ENCODE measurements at regions not wholly inside any gene's neighbourhood (a gene's known extent, or its start where the extent isn't known, plus 50 kb on each side); places are given as distances from the start of the nearest gene placed in this dataset.

GRCh38 chr13:107185889-107186288 is 618.0 kb upstream of the ARGLU1 start:
- peaks cover 2% of the 10 kb centered on the region for H3K27me3 Mint-ChIP-seq
- no peak for DNase-seq
- H3K4me3 Mint-ChIP-seq = no peak overlapping the region
- no peaks in the 10 kb centered on the region for H3K4me1 Mint-ChIP-seq (ENCODE audit: low read depth)
- ChIA-PET CTCF (no interaction called here), POLR2A (no interaction called here)
- no peak overlapping the region for H3K27ac Mint-ChIP-seq
- H3K9me3 Mint-ChIP-seq = peaks cover 3% of the 10 kb centered on the region
- intact Hi-C loops (cut with micrococcal nuclease) = no loop called here
- no peaks in the 10 kb centered on the region for H3K36me3 Mint-ChIP-seq

DNA sequence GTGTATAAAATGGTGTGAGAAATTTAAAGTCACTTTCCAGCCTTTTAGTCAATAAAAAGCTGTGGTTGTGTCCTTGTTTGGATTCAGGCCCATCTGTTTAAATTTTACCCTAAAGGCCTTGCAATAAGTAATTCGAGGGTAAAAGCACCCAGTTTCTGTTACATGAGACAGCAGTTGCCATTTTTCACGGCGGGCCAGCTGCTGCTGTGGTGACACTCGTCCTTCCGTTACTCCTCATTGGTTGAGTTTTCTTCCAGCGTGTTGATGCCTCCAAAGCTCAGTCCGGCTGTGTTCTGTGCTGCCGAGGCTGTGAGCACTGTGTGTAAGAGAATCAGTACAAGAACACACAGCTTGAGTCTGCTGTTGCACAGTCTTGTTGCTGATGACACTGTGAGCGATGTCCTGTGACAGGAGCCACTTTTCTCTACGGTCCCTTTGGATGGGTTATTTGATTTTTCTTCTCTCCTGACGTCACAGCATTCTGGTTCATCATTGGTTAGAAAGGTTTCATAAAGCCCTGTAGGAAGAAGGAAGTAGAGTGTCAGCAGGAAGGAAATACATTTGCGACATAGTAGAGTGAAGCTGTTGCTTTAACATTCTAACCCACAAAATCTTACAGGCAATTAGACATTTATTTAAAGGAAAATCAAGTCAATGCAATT is 602.5 kb upstream of the ARGLU1 start:
- DNase-seq = no peak
- Mint-ChIP-seq H3K9me3 (peaks cover 3% of the 10 kb centered on the region), H3K36me3 (no peaks in the 10 kb centered on the region), H3K4me1 (ENCODE audit: low read depth) (no peaks in the 10 kb centered on the region), H3K4me3 (no peak overlapping the region), H3K27me3 (no peaks in the 10 kb centered on the region), H3K27ac (no peak overlapping the region)
- ChIA-PET POLR2A (no interaction called here), CTCF (no interaction called here)
- intact Hi-C loops (cut with micrococcal nuclease) = no loop called here

DNA sequence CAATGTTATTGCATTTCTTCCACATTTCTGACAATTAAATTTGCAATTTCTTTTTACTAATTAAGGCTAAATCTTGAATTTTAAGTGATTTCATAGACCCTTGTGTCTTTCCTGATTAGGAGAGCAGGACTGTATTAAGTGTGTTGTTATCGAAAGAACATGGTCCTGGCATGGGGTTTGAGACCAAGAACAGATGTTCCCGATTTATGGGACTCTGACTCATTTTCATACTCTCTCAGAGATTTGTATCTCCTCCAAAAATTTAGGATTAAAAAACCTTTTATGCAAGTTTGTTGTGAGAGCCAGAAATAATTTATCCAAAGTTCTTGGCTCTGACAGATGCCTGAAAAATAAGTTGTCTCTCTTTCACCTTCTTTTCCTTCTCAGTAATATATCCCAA is 589.3 kb upstream of the ARGLU1 start:
- Mint-ChIP-seq H3K9me3 (no peaks in the 10 kb centered on the region), H3K27me3 (no peaks in the 10 kb centered on the region), H3K27ac (no peak overlapping the region), H3K4me3 (no peak overlapping the region), H3K4me1 (ENCODE audit: low read depth) (no peaks in the 10 kb centered on the region), H3K36me3 (no peaks in the 10 kb centered on the region)
- no peak for DNase-seq
- intact Hi-C loops (cut with micrococcal nuclease) = no loop called here
- CTCF ChIA-PET = no interaction called here
- POLR2A ChIA-PET = no interaction called here

GRCh38 chr13:107144432-107144831 is 576.5 kb upstream of the ARGLU1 start:
- Mint-ChIP-seq H3K4me1 (ENCODE audit: low read depth) (no peaks in the 10 kb centered on the region), H3K27ac (no peak overlapping the region), H3K4me3 (no peak overlapping the region), H3K9me3 (peaks cover 4% of the 10 kb centered on the region), H3K36me3 (no peaks in the 10 kb centered on the region), H3K27me3 (no peaks in the 10 kb centered on the region)
- no peak for DNase-seq
- ChIA-PET POLR2A (no interaction called here), CTCF (no interaction called here)
- intact Hi-C loops (cut with micrococcal nuclease) = no loop called here

- ChIA-PET POLR2A (no interaction called here), CTCF (no interaction called here)
- H3K9me3 Mint-ChIP-seq = peaks cover 1% of the 10 kb centered on the region
- DNase-seq = no peak
- no peak overlapping the region for H3K27ac Mint-ChIP-seq
- no peaks in the 10 kb centered on the region for H3K27me3 Mint-ChIP-seq
- H3K4me3 Mint-ChIP-seq = no peak overlapping the region
- intact Hi-C loops (cut with micrococcal nuclease) = no loop called here
- H3K4me1 Mint-ChIP-seq (ENCODE audit: low read depth) = no peaks in the 10 kb centered on the region
- H3K36me3 Mint-ChIP-seq = no peaks in the 10 kb centered on the region
Observed at GRCh38 chr13:107141767-107142166, 573.8 kb upstream of the ARGLU1 start.

- Mint-ChIP-seq H3K27ac (no peak overlapping the region), H3K9me3 (no peaks in the 10 kb centered on the region), H3K4me3 (no peak overlapping the region), H3K4me1 (ENCODE audit: low read depth) (no peaks in the 10 kb centered on the region), H3K27me3 (no peaks in the 10 kb centered on the region), H3K36me3 (no peaks in the 10 kb centered on the region)
- intact Hi-C loops (cut with micrococcal nuclease) = no loop called here
- no peak for DNase-seq
- ChIA-PET POLR2A (no interaction called here), CTCF (no interaction called here)
Observed at GRCh38 chr13:107139006-107139405, 571.1 kb upstream of the ARGLU1 start.

DNA sequence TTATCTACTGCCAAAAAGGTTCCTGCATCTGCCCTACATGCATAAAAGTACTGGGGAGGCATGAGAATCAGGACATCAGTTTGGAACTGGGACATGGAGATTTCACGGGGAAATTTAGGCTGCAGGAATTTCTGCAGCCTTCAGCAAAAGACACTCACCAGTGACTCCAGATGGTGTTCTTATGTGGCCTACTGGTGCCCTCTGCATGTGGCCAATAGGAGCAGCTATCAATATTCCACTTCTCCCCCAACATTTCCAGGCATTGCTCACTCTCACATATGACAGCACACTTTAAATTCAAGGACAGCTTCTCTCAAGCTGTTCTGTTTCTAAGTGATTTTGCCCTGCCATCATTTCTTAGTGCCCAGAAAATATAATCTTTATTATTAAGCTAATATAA is 570.5 kb upstream of the ARGLU1 start:
- H3K4me3 Mint-ChIP-seq = no peak overlapping the region
- intact Hi-C loops (cut with micrococcal nuclease) = no loop called here
- ChIA-PET CTCF (no interaction called here), POLR2A (no interaction called here)
- H3K27me3 Mint-ChIP-seq = no peaks in the 10 kb centered on the region
- no peak overlapping the region for H3K27ac Mint-ChIP-seq
- no peak for DNase-seq
- H3K36me3 Mint-ChIP-seq = no peaks in the 10 kb centered on the region
- no peaks in the 10 kb centered on the region for H3K9me3 Mint-ChIP-seq
- no peaks in the 10 kb centered on the region for H3K4me1 Mint-ChIP-seq (ENCODE audit: low read depth)

DNA sequence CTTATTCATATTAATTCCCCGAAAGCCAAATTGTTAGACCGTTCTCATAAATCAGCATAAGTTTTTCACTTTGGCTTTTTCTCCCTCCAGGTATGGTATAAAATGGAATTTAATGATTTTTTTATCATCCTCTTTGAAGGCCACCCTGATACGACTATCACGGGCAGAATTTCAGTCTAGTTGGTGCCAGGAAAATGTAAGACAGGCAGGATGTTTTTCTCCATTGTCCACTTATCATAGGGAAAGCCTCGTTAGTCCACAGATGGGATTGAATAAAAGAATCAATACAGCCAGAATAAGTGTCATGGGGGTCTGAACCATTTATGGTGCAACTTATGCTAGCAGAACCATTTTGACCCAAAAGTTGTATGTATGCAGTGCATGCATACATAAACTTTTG is 566.0 kb upstream of the ARGLU1 start:
- DNase-seq = no peak
- Mint-ChIP-seq H3K4me3 (no peak overlapping the region), H3K27ac (no peak overlapping the region), H3K36me3 (no peaks in the 10 kb centered on the region), H3K27me3 (no peaks in the 10 kb centered on the region), H3K4me1 (ENCODE audit: low read depth) (no peaks in the 10 kb centered on the region), H3K9me3 (peaks cover 3% of the 10 kb centered on the region)
- intact Hi-C loops (cut with micrococcal nuclease) = no loop called here
- POLR2A ChIA-PET = no interaction called here
- CTCF ChIA-PET = no interaction called here

DNA sequence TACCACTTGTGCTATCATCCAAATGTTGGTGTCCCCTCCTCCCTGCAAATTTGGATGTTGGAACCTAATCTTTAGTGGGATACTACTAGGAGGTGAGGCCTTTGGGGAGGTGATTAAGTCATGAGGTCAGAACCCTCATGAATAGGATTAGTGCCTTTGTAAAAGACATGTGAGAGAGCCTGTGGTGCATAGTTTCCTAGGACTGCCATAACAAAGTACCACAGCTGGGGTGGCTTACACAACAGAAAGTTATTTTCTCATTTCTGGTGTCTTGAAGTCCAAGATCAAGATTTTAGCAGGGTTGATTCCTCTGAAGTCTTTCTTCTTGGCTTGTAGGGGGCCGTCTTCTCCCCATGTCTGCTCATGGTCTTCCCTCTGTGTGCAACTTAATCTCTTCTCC is 562.6 kb upstream of the ARGLU1 start:
- Mint-ChIP-seq H3K9me3 (peaks cover 6% of the 10 kb centered on the region), H3K27me3 (no peaks in the 10 kb centered on the region), H3K36me3 (no peaks in the 10 kb centered on the region), H3K4me3 (no peak overlapping the region), H3K4me1 (ENCODE audit: low read depth) (no peaks in the 10 kb centered on the region), H3K27ac (no peak overlapping the region)
- intact Hi-C loops (cut with micrococcal nuclease) = no loop called here
- DNase-seq = no peak
- ChIA-PET POLR2A (no interaction called here), CTCF (interaction anchor here (0.7 kb wide), 1 partner anchor 35 kb away, joined by 3 read pairs; no protein-coding TSS in a partner anchor)

DNA sequence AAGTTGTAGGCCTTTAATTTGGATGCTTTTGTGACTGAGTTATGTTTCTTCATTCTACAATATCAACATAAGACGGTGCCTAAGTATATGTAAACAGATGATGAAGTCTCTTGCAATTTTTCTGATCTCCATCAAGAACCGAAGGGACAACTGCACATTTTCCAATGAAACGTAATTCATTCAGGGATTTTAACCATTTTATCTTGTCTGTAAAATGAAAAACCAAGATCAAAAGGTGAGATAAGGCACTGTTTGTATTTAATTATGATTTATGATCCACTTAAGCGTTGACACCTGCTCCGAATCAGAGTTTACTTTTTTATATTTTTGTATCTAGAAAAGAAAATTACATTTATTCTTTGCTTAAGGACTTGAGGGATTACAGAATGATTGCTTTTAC is 556.8 kb upstream of the ARGLU1 start:
- Mint-ChIP-seq H3K36me3 (no peaks in the 10 kb centered on the region), H3K27ac (no peak overlapping the region), H3K27me3 (no peaks in the 10 kb centered on the region), H3K9me3 (peaks cover 6% of the 10 kb centered on the region), H3K4me3 (no peak overlapping the region), H3K4me1 (ENCODE audit: low read depth) (no peaks in the 10 kb centered on the region)
- CTCF ChIA-PET = no interaction called here
- intact Hi-C loops (cut with micrococcal nuclease) = no loop called here
- DNase-seq = no peak
- POLR2A ChIA-PET = no interaction called here

DNA sequence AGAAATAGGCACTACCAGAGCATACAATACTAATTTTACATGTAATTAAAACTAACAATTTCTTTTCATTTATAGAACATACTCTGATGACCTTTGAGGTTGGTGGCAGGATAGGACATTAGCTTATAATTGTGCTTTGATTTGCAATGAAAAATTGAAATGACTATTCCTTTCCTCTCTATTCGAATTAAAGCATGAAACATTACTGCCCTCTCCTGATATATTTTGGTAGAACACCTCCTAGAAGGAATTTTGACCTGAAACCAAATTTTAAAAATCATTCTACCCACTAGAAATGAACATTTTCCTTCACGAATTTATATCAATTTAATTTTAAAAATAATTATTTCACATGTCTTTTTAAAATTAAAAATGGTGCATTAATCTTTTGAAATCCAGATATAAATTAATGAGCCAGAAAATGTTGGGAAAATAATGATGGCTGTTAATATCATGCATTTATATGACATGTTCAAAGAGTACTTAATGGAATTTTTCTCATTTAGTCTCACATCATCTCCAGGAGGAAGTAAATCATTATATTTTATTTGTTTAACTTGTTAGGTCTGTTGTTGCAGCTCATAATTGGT is 556.3 kb upstream of the ARGLU1 start:
- H3K9me3 Mint-ChIP-seq = peaks cover 6% of the 10 kb centered on the region
- H3K4me1 Mint-ChIP-seq (ENCODE audit: low read depth) = no peaks in the 10 kb centered on the region
- no peaks in the 10 kb centered on the region for H3K27me3 Mint-ChIP-seq
- CTCF ChIA-PET = no interaction called here
- H3K4me3 Mint-ChIP-seq = no peak overlapping the region
- H3K36me3 Mint-ChIP-seq = no peaks in the 10 kb centered on the region
- POLR2A ChIA-PET = no interaction called here
- intact Hi-C loops (cut with micrococcal nuclease) = no loop called here
- no peak for DNase-seq
- H3K27ac Mint-ChIP-seq = no peak overlapping the region

GRCh38 chr13:107121793-107122192 is 553.9 kb upstream of the ARGLU1 start:
- no peaks in the 10 kb centered on the region for H3K9me3 Mint-ChIP-seq
- CTCF ChIA-PET = no interaction called here
- POLR2A ChIA-PET = no interaction called here
- no peaks in the 10 kb centered on the region for H3K4me1 Mint-ChIP-seq (ENCODE audit: low read depth)
- no peaks in the 10 kb centered on the region for H3K36me3 Mint-ChIP-seq
- intact Hi-C loops (cut with micrococcal nuclease) = no loop called here
- DNase-seq = no peak
- no peak overlapping the region for H3K27ac Mint-ChIP-seq
- H3K27me3 Mint-ChIP-seq = no peaks in the 10 kb centered on the region
- H3K4me3 Mint-ChIP-seq = no peak overlapping the region

DNA sequence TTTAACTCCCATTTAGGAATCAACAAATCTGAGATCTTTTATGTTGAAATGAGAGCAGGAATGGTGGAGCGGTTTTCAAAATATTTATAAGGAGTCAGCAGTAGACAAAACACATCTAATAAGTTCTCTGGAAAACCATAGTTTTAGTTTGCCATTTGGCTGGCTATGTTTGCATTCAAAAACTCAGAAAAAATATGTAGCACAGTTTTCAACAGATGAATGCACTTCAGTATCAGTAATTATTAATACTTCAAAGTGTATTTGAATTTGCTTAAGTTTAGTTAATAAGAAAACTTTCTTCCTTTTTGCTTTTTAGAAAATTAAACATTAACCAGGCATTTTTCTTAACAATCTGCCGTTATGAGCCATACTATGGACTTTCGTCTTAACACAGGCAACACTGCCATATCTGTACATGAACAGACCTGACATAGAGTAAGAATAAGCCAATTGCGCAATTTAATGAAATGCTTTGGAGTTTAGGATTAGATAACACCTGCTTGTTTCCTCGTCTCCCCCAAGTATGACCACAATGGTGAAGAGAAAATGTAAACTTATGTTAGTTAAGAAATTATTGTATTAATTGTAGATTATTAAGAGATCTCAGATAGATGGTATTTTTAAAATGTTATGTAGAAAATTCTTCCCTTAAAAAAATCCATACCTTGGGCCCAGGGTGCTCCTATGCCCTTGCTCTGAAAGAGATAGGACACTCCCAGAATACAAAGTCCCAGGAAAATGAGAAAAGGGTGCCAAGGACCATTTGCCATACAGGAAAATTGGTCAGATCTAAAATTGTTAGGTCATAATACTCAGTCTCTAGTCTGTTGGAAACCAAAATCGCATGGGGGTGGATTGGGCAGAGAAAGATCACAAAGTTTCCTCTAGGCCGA is 552.3 kb upstream of the ARGLU1 start:
- intact Hi-C loops (cut with micrococcal nuclease) = no loop called here
- Mint-ChIP-seq H3K36me3 (no peaks in the 10 kb centered on the region), H3K27me3 (no peaks in the 10 kb centered on the region), H3K4me1 (ENCODE audit: low read depth) (no peaks in the 10 kb centered on the region), H3K4me3 (no peak overlapping the region), H3K27ac (no peak overlapping the region), H3K9me3 (no peaks in the 10 kb centered on the region)
- CTCF ChIA-PET = no interaction called here
- POLR2A ChIA-PET = no interaction called here
- no peak for DNase-seq

Data from activated CD4-positive, alpha-beta memory T cell treated with anti-CD3 and anti-CD28 coated beads for 36 hours (primary cell).